ENCODE measurements at regions not wholly inside any gene's neighbourhood (a gene's known extent, or its start where the extent isn't known, plus 50 kb on each side); places are given as distances from the start of the nearest gene placed in this dataset.

GRCh38 chr2:16137080-16137755, 196.9 kb downstream of the MYCN start:
- TF ChIP-seq ZNF8 (CRISPR knock-in tag; IDR thresholded peaks at IDR 0.05) (no peak), CREB5 (CRISPR knock-in tag; IDR thresholded peaks at IDR 0.05; ENCODE audit: low read depth) (no peak), RARB (CRISPR knock-in tag; IDR thresholded peaks at IDR 0.05) (no peak), TOX (CRISPR knock-in tag; IDR thresholded peaks at IDR 0.05; ENCODE audit: borderline replicate concordance) (no peak)
